H9 (cell line): ENCODE measurements at regions not wholly inside any gene's neighbourhood (a gene's known extent, or its start where the extent isn't known, plus 50 kb on each side); places are given as distances from the start of the nearest gene placed in this dataset.

Source experiments
- DNase-seq: peaks from one replicate; pipeline ENCODE4 v3.0.0-alpha.2; 2017
- H2AFZ ChIP-seq: one replicate; pipeline ENCODE4 v1.6.1; 2013; ENCODE audit warnings: mild to moderate bottlenecking, low read length, control low read depth, moderate library complexity
- H2AK5ac ChIP-seq: 2 replicates; pipeline ENCODE4 v1.6.1; 2013; ENCODE audit warnings: low read length, control low read depth, mixed read lengths; ENCODE audit not compliant: insufficient read length
- H2BK120ac ChIP-seq: one replicate; pipeline ENCODE4 v1.6.1; 2013; ENCODE audit warnings: low read depth, mild to moderate bottlenecking, low read length, control low read depth, inconsistent platforms; ENCODE audit not compliant: poor library complexity, severe bottlenecking
- H2BK12ac ChIP-seq: 2 replicates; pipeline ENCODE4 v1.6.1; 2013; ENCODE audit warnings: low read length, control low read depth, mixed read lengths, low read depth; ENCODE audit not compliant: insufficient read length
- H2BK15ac ChIP-seq: 2 replicates; pipeline ENCODE4 v1.6.1; 2013; ENCODE audit warnings: low read depth, low read length, control low read depth
- H2BK20ac ChIP-seq: one replicate; pipeline ENCODE4 v1.6.1; 2013; ENCODE audit warnings: low read depth, mild to moderate bottlenecking, low read length, control low read depth, inconsistent platforms; ENCODE audit not compliant: poor library complexity, severe bottlenecking
- H2BK5ac ChIP-seq: 2 replicates; pipeline ENCODE4 v1.6.1; 2013; ENCODE audit warnings: low read length, control low read depth, mixed read lengths; ENCODE audit not compliant: insufficient read length
- H3K14ac ChIP-seq: 2 replicates; pipeline ENCODE4 v1.6.1; 2013; ENCODE audit warnings: low read length, control low read depth; ENCODE audit not compliant: insufficient read depth
- H3K18ac ChIP-seq: 2 replicates; pipeline ENCODE4 v1.6.1; 2013; ENCODE audit warnings: low read depth, mild to moderate bottlenecking, mixed read lengths, low read length, control low read depth; ENCODE audit not compliant: insufficient read length
- H3K23ac ChIP-seq: 2 replicates; pipeline ENCODE4 v1.6.1; 2013; ENCODE audit warnings: low read length, control low read depth, mixed read lengths, low read depth; ENCODE audit not compliant: insufficient read length
- H3K23me2 ChIP-seq: 2 replicates; pipeline ENCODE4 v1.6.1; 2013; ENCODE audit warnings: low read depth, mild to moderate bottlenecking, mixed read lengths, low read length, control low read depth; ENCODE audit not compliant: insufficient read length, poor library complexity, severe bottlenecking
- H3K27ac ChIP-seq: 2 replicates; pipeline ENCODE4 v1.5.1; 2013; ENCODE audit warnings: low read length, control low read depth, mixed read lengths, low read depth; ENCODE audit not compliant: insufficient read length
- H3K27me3 ChIP-seq: 2 replicates; pipeline ENCODE4 v1.6.1; 2013; ENCODE audit warnings: low read length, control low read depth, inconsistent platforms; ENCODE audit not compliant: insufficient read depth
- H3K4ac ChIP-seq: 2 replicates; pipeline ENCODE4 v1.6.1; 2013; ENCODE audit warnings: low read depth, mild to moderate bottlenecking, control low read depth, inconsistent platforms, low read length, moderate library complexity
- H3K4me1 ChIP-seq: 2 replicates; pipeline ENCODE4 v1.6.1; 2013; ENCODE audit warnings: low read length, control low read depth, inconsistent platforms; ENCODE audit not compliant: insufficient read depth
- H3K4me2 ChIP-seq: 2 replicates; pipeline ENCODE4 v1.6.1; 2013; ENCODE audit warnings: low read length, control low read depth, mixed read lengths; ENCODE audit not compliant: insufficient read length, insufficient read depth
- H3K56ac ChIP-seq: 2 replicates; pipeline ENCODE4 v1.6.1; 2013; ENCODE audit warnings: low read depth, mild to moderate bottlenecking, mixed read lengths, low read length, control low read depth; ENCODE audit not compliant: insufficient read length
- H3K79me1 ChIP-seq: 2 replicates; pipeline ENCODE4 v1.6.1; 2013; ENCODE audit warnings: low read depth, mild to moderate bottlenecking, moderate library complexity, low read length, control low read depth, inconsistent platforms; ENCODE audit not compliant: insufficient read depth, poor library complexity, severe bottlenecking
- H3K79me2 ChIP-seq: 2 replicates; pipeline ENCODE4 v1.6.1; 2013; ENCODE audit warnings: low read length, control low read depth, inconsistent platforms; ENCODE audit not compliant: insufficient read depth
- H3K9ac ChIP-seq: 2 replicates; pipeline ENCODE4 v1.6.1; 2013; ENCODE audit warnings: low read length, control low read depth, mixed read lengths; ENCODE audit not compliant: insufficient read length; ENCODE audit errors: extremely low read depth
- H3K9me3 ChIP-seq: one replicate; pipeline ENCODE4 v1.6.1; 2013; ENCODE audit warnings: low read depth, low read length, inconsistent platforms; ENCODE audit not compliant: control insufficient read depth
- H3T11ph ChIP-seq: one replicate; pipeline ENCODE4 v1.6.1; 2013; ENCODE audit warnings: mild to moderate bottlenecking, low read length, control low read depth, inconsistent platforms
- H4K20me1 ChIP-seq: one replicate; pipeline ENCODE4 v1.6.1; 2013; ENCODE audit not compliant: control insufficient read depth, insufficient read length, insufficient read depth
- H4K5ac ChIP-seq: 2 replicates; pipeline ENCODE4 v1.6.1; 2013; ENCODE audit warnings: low read depth, mild to moderate bottlenecking, mixed read lengths, low read length, control low read depth; ENCODE audit not compliant: insufficient read length
- H4K8ac ChIP-seq: replicated peaks from 2 replicates; pipeline ENCODE4 v1.6.1; 2013; ENCODE audit warnings: low read length, control low read depth, mixed read lengths, low read depth; ENCODE audit not compliant: insufficient read length
- H4K91ac ChIP-seq: 2 replicates; pipeline ENCODE4 v1.6.1; 2013; ENCODE audit warnings: low read depth, mild to moderate bottlenecking, moderate library complexity, mixed read lengths, low read length, control low read depth; ENCODE audit not compliant: insufficient read length
- H3K27ac Mint-ChIP-seq, 3 experiments: 2 replicates in 2 of 3; 3 replicates in 1 of 3; pipeline ENCODE4 v1.8.0; 2020 to 2021; ENCODE audit warnings: mixed read lengths in 3 of 3, mild to moderate bottlenecking in 1 of 3, moderate library complexity in 1 of 3
- H3K27me3 Mint-ChIP-seq: 2 replicates; pipeline ENCODE4 v1.8.0; 2021; ENCODE audit warnings: low read depth, mild to moderate bottlenecking, moderate library complexity, mixed read lengths
- H3K36me3 Mint-ChIP-seq, 3 experiments: 2 replicates in 2 of 3; 3 replicates in 1 of 3; pipeline ENCODE4 v1.8.0; 2020 to 2021; ENCODE audit warnings: low read depth in 3 of 3, mixed read lengths in 3 of 3; ENCODE audit not compliant: insufficient read depth in 1 of 3
- H3K4me1 Mint-ChIP-seq, 2 experiments: 2 replicates each; pipeline ENCODE4 v1.8.0; 2020; ENCODE audit warnings: mixed read lengths in 2 of 2
- H3K4me3 Mint-ChIP-seq, 2 experiments: 2 replicates in 1 of 2; 3 replicates in 1 of 2; pipeline ENCODE4 v1.8.0; 2020 to 2021; ENCODE audit warnings: mild to moderate bottlenecking in 2 of 2, mixed read lengths in 2 of 2, moderate library complexity in 1 of 2
- H3K9me3 Mint-ChIP-seq, 2 experiments: 2 replicates in 1 of 2; 3 replicates in 1 of 2; pipeline ENCODE4 v1.8.0; 2020; ENCODE audit warnings: mild to moderate bottlenecking in 2 of 2, mixed read lengths in 2 of 2, moderate library complexity in 1 of 2
- WGBS: extraction: QIAGEN DNeasy Blood & Tissue Kit; methylation state at CpG from one replicate; pipeline ENCODE4 v1.1.7; 2013; ENCODE audit warnings: missing lambda C conversion rate, low lambda C conversion rate, mixed read lengths; ENCODE audit not compliant: insufficient read length; ENCODE audit errors: extremely low coverage; 5-methylcytosine and 5-hydroxymethylcytosine counted together
- TF ChIP-seq, protein P1 (sequence below): fragments of 200-600 bp; sonication (generic); conservative IDR thresholded peaks from 3 replicates; pipeline ENCODE4 v1.8.0; 2021; ENCODE audit warnings: antibody characterized with exemption, mild to moderate bottlenecking

DNA sequence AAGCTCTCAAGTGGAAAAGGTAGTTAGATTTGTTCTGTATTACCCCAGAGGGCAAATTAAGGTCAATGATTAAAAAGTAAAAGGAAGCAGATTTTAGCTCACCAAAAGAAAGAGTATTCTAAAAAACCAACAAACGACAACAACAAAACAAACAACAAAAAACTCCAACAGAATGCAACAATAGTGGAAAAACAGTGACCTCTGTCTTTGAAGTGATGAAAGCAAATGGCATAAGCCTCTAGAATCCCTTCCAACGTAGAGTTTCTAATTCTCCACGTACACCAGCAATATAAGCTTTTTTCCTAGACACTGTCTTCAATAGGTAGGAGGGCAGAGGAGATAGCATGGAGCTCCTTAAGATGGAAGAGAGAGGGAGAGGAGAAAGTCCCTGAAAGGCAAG lies 359.1 kb downstream of the TTLL7 start:
- Histone ChIP-seq H3K4me2 (no peak overlapping the region), H3K56ac (no peak overlapping the region), H3K23me2 (no peaks in the 10 kb centered on the region), H2AK5ac (no peak overlapping the region), H3K27me3 (no peaks in the 10 kb centered on the region), H3K4me1 (no peaks in the 10 kb centered on the region), H3K14ac (no peak overlapping the region), H4K8ac (no peak overlapping the region), H3K79me1 (no peaks in the 10 kb centered on the region), H3K4ac (no peak overlapping the region), H3K23ac (no peak overlapping the region), H3K18ac (no peak overlapping the region), H2BK5ac (no peak overlapping the region), H3K9me3 (no peaks in the 10 kb centered on the region), H2BK20ac (no peak overlapping the region), H4K91ac (no peak overlapping the region), H2BK120ac (no peak overlapping the region), H2BK12ac (no peak overlapping the region), H3K79me2 (no peaks in the 10 kb centered on the region), H4K20me1 (no peaks in the 10 kb centered on the region), H3T11ph (no peak overlapping the region), H3K9ac (no peak overlapping the region), H3K27ac (no peak overlapping the region), H2BK15ac (no peak overlapping the region), H4K5ac (no peak overlapping the region), H2AFZ (no peak overlapping the region)
- peaks cover 12 to 14% of the 10 kb centered on the region in 2 experiments for H3K4me1 Mint-ChIP-seq
- no peak overlapping the region for H3K4me3 Mint-ChIP-seq
- no peaks in the 10 kb centered on the region for H3K36me3 Mint-ChIP-seq
- no peaks in the 10 kb centered on the region for H3K9me3 Mint-ChIP-seq
- no peaks in the 10 kb centered on the region for H3K27me3 Mint-ChIP-seq
- WGBS = no CpG with 5 or more reads among the region's 3 CpGs
- TF ChIP-seq, protein P1, sequence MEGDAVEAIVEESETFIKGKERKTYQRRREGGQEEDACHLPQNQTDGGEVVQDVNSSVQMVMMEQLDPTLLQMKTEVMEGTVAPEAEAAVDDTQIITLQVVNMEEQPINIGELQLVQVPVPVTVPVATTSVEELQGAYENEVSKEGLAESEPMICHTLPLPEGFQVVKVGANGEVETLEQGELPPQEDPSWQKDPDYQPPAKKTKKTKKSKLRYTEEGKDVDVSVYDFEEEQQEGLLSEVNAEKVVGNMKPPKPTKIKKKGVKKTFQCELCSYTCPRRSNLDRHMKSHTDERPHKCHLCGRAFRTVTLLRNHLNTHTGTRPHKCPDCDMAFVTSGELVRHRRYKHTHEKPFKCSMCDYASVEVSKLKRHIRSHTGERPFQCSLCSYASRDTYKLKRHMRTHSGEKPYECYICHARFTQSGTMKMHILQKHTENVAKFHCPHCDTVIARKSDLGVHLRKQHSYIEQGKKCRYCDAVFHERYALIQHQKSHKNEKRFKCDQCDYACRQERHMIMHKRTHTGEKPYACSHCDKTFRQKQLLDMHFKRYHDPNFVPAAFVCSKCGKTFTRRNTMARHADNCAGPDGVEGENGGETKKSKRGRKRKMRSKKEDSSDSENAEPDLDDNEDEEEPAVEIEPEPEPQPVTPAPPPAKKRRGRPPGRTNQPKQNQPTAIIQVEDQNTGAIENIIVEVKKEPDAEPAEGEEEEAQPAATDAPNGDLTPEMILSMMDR = no peak
- H3K27ac Mint-ChIP-seq = no peak overlapping the region; a peak in 1 of 7 replicates
- DNase-seq = no peak
